A549 (cell line): ENCODE measurements at regions not wholly inside any gene's neighbourhood (a gene's known extent, or its start where the extent isn't known, plus 50 kb on each side); places are given as distances from the start of the nearest gene placed in this dataset.

Source experiments
- ATAC-seq, 2 experiments: fragments of 200-7000 bp in 1 of 2; fragments of >200 bp in 1 of 2; cut with Nextera tagmentation in 1 of 2; cut with Tn5 transposase in 1 of 2; 3 replicates each; pipeline versions ENCODE4 v1.8.0 to v1.9.1; 2018 to 2020; ENCODE audit warnings: mild to moderate bottlenecking in 1 of 2, moderate library complexity in 1 of 2
- CTCF ChIA-PET: fragments of 300-600 bp; sonication (Branson Sonifier 250); formaldehyde crosslinking; extraction: SDS; loops from one replicate; lab custom pipeline; 2021; ENCODE audit warnings: antibody characterized with exemption, inconsistent platforms; lab: Yijun Ruan, JAX
- POLR2A ChIA-PET: fragments of 350-600 bp; formaldehyde crosslinking; extraction: SDS; loops from one replicate; lab custom pipeline; 2021; ENCODE audit warnings: antibody characterized with exemption, inconsistent platforms; lab: Yijun Ruan, JAX
- DNase-seq, 2 experiments: peaks; one replicate each; pipeline versions ENCODE4 v3.0.0 to v3.0.0-alpha.2; 2011 to 2016; ENCODE audit warnings: low read depth in 1 of 2, low spot score in 1 of 2
- FAIRE-seq: peaks from 2 replicates; lab custom pipeline; 2011; peaks lifted over from hg19 to GRCh38; lab: Jason Lieb, UNC
- H3K27ac ChIP-seq, 2 experiments: fragments of >200 bp; sonication (Bioruptor Twin); formaldehyde crosslinking; 3 replicates each; pipeline ENCODE4 v1.5.1; 2016 to 2017
- H3K4me1 ChIP-seq: fragments of >200 bp; sonication (Bioruptor Twin); formaldehyde crosslinking; 3 replicates; pipeline ENCODE4 v1.6.1; 2016
- H3K4me2 ChIP-seq: fragments of >200 bp; sonication (Bioruptor Twin); formaldehyde crosslinking; 3 replicates; pipeline ENCODE4 v1.6.1; 2016
- H3K4me3 ChIP-seq: fragments of >200 bp; sonication (Bioruptor Twin); formaldehyde crosslinking; 3 replicates; pipeline ENCODE4 v1.5.1; 2016
- H3K9me3 ChIP-seq: fragments of >200 bp; sonication (Bioruptor Twin); formaldehyde crosslinking; 3 replicates; pipeline ENCODE4 v1.6.1; 2016
- BHLHE40 ChIP-seq: IDR thresholded peaks from 2 replicates; pipeline ENCODE4 v1.6.1; 2012; ENCODE audit warnings: low read depth, low read length, inconsistent platforms
- CEBPB ChIP-seq, 2 experiments: fragments of >200 bp in 1 of 2; sonication (Bioruptor Twin) in 1 of 2; formaldehyde crosslinking in 1 of 2; IDR thresholded peaks; 2 replicates each; pipeline ENCODE4 v1.6.1; 2012 to 2016
- CHD2 ChIP-seq: fragments of 150-350 bp; IDR thresholded peaks from 2 replicates; pipeline ENCODE4 v1.6.1; 2014; ENCODE audit warnings: low read length; ENCODE audit not compliant: partially characterized antibody
- EHF ChIP-seq: fragments of 250-450 bp; sonication (Bioruptor Pico); IDR thresholded peaks from 2 replicates; pipeline ENCODE4 v1.5.0; 2020; ENCODE audit warnings: mild to moderate bottlenecking
- EHMT2 ChIP-seq: fragments of 200-600 bp; sonication (generic); IDR thresholded peaks from 2 replicates; pipeline ENCODE4 v1.6.1; 2016; ENCODE audit warnings: antibody characterized with exemption, low read depth, mild to moderate bottlenecking, moderate library complexity
- ESRRA ChIP-seq: fragments of 150-350 bp; IDR thresholded peaks from 2 replicates; pipeline ENCODE4 v1.6.1; 2014; ENCODE audit warnings: mild to moderate bottlenecking, low read length, borderline replicate concordance
- FOXS1 ChIP-seq: fragments of 250-450 bp; sonication (Bioruptor Pico); IDR thresholded peaks from 2 replicates; pipeline ENCODE4 v1.5.0; 2020; ENCODE audit warnings: mild to moderate bottlenecking, moderate library complexity
- GATA3 ChIP-seq: IDR thresholded peaks from 2 replicates; pipeline ENCODE4 v1.6.1; 2012; ENCODE audit warnings: borderline replicate concordance
- HDAC2 ChIP-seq: fragments of 200-600 bp; sonication (generic); IDR thresholded peaks from 2 replicates; pipeline ENCODE4 v1.6.1; 2016
- HOXB5 ChIP-seq: fragments of 250-450 bp; sonication (Bioruptor Pico); IDR thresholded peaks from 2 replicates; pipeline ENCODE4 v1.5.0; 2020; ENCODE audit warnings: mild to moderate bottlenecking, moderate library complexity
- JUN ChIP-seq, 2 experiments: fragments of >200 bp; sonication (Bioruptor Twin); formaldehyde crosslinking; IDR thresholded peaks; 2 replicates in 1 of 2; 3 replicates in 1 of 2; pipeline ENCODE4 v1.6.1; 2016 to 2017
- JUNB ChIP-seq: fragments of >200 bp; sonication (Bioruptor Twin); formaldehyde crosslinking; IDR thresholded peaks from 2 replicates; pipeline ENCODE4 v1.6.1; 2016
- KDM5A ChIP-seq: fragments of 200-600 bp; sonication (generic); IDR thresholded peaks from 2 replicates; pipeline ENCODE4 v1.6.1; 2016; ENCODE audit warnings: antibody characterized with exemption, mild to moderate bottlenecking
- MAFK ChIP-seq: fragments of 450-650 bp; IDR thresholded peaks from 2 replicates; pipeline ENCODE4 v1.6.1; 2014; ENCODE audit not compliant: partially characterized antibody
- MAZ ChIP-seq: fragments of 150-350 bp; IDR thresholded peaks from 2 replicates; pipeline ENCODE4 v1.6.1; 2014; ENCODE audit warnings: antibody characterized with exemption, low read depth, low read length, borderline replicate concordance
- NFE2L2 ChIP-seq: fragments of 150-350 bp; conservative IDR thresholded peaks from 2 replicates; pipeline ENCODE4 v1.6.1; 2014; ENCODE audit warnings: low read length
- PBX3 ChIP-seq: IDR thresholded peaks from 2 replicates; pipeline ENCODE4 v1.6.1; 2012
- POLR2A ChIP-seq: IDR thresholded peaks from 2 replicates; pipeline ENCODE4 v1.6.1; 2012; ENCODE audit warnings: mild to moderate bottlenecking, low read length
- POLR2AphosphoS2 ChIP-seq: conservative IDR thresholded peaks from 2 replicates; pipeline ENCODE4 v1.6.1; 2012; ENCODE audit warnings: low read length, improper control_type of control experiment, inconsistent platforms
- RAD21 ChIP-seq, 2 experiments: fragments of >200 bp in 1 of 2; sonication (Bioruptor Twin) in 1 of 2; formaldehyde crosslinking in 1 of 2; IDR thresholded peaks in 1 of 2; conservative IDR thresholded peaks in 1 of 2; 2 replicates in 1 of 2; 3 replicates in 1 of 2; pipeline ENCODE4 v1.6.1; 2012 to 2018; ENCODE audit warnings: inconsistent platforms in 1 of 2
- RCOR1 ChIP-seq: fragments of 150-350 bp; IDR thresholded peaks from 2 replicates; pipeline ENCODE4 v1.6.1; 2014; ENCODE audit warnings: antibody characterized with exemption, low read length, low read depth
- REST ChIP-seq: fragments of 200-600 bp; sonication (generic); IDR thresholded peaks from 2 replicates; pipeline ENCODE4 v1.6.1; 2016; ENCODE audit warnings: antibody characterized with exemption, mild to moderate bottlenecking, moderate library complexity
- SREBF2 ChIP-seq: fragments of 450-650 bp; IDR thresholded peaks from 2 replicates; pipeline ENCODE4 v1.6.1; 2014; ENCODE audit warnings: mild to moderate bottlenecking, moderate library complexity
- TFCP2L1 ChIP-seq: fragments of 250-450 bp; sonication (Bioruptor Pico); IDR thresholded peaks from 2 replicates; pipeline ENCODE4 v1.5.0; 2021; ENCODE audit warnings: mild to moderate bottlenecking
- TP53 ChIP-seq: fragments of 250-450 bp; sonication (Bioruptor Pico); IDR thresholded peaks from 2 replicates; pipeline ENCODE4 v1.5.0; 2021; ENCODE audit warnings: mild to moderate bottlenecking, moderate library complexity
- ZFP36 ChIP-seq: fragments of 450-650 bp; IDR thresholded peaks from 2 replicates; pipeline ENCODE4 v1.6.1; 2014; ENCODE audit warnings: borderline replicate concordance; ENCODE audit not compliant: partially characterized antibody
- ZSCAN20 ChIP-seq: fragments of 250-450 bp; sonication (Bioruptor Pico); IDR thresholded peaks from 2 replicates; pipeline ENCODE4 v1.8.0; 2022; ENCODE audit warnings: mild to moderate bottlenecking, moderate library complexity
- WGBS: methylation state at CpG from one replicate; pipeline ENCODE4 v1.1.6; 2017; ENCODE audit errors: missing lambda C conversion rate; 5-methylcytosine and 5-hydroxymethylcytosine counted together
- TF ChIP-seq, protein P1 (sequence below): fragments of 250-450 bp; sonication (Bioruptor Pico); IDR thresholded peaks from 2 replicates; pipeline ENCODE4 v1.5.0; 2020; ENCODE audit warnings: low read depth, mild to moderate bottlenecking, moderate library complexity
- TF ChIP-seq, protein P2 (sequence below): fragments of >200 bp; sonication (Bioruptor Twin); formaldehyde crosslinking; IDR thresholded peaks from 3 replicates; pipeline ENCODE4 v1.5.1; 2016
- TF ChIP-seq, protein P3 (sequence below): fragments of >200 bp; sonication (Bioruptor Twin); formaldehyde crosslinking; IDR thresholded peaks from 3 replicates; pipeline ENCODE4 v1.6.1; 2016

GRCh38 chr14:87121716-87122115 is 871.3 kb downstream of the GALC start:
- ATAC-seq (no peak), DNase-seq (no peak), FAIRE-seq (no peak)
- no peaks in the 10 kb centered on the region for H3K4me1 ChIP-seq
- no peak overlapping the region for H3K4me3 ChIP-seq
- 2% methylated on average over 2 of the region's 2 CpGs for WGBS
- H3K4me2 ChIP-seq: no peak overlapping the region
- ChIA-PET CTCF (no interaction called here), POLR2A (no interaction called here)
- no peak for TF ChIP-seq RCOR1
- TF ChIP-seq, protein P1, sequence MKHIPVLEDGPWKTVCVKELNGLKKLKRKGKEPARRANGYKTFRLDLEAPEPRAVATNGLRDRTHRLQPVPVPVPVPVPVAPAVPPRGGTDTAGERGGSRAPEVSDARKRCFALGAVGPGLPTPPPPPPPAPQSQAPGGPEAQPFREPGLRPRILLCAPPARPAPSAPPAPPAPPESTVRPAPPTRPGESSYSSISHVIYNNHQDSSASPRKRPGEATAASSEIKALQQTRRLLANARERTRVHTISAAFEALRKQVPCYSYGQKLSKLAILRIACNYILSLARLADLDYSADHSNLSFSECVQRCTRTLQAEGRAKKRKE: no peak
- TF ChIP-seq FOXS1 (CRISPR knock-in tag): no peak
- TF ChIP-seq POLR2A: no peak
- TF ChIP-seq ZFP36: no peak
- TF ChIP-seq KDM5A: no peak
- TF ChIP-seq REST: no peak
- TF ChIP-seq JUNB: no peak
- TF ChIP-seq, protein P2, sequence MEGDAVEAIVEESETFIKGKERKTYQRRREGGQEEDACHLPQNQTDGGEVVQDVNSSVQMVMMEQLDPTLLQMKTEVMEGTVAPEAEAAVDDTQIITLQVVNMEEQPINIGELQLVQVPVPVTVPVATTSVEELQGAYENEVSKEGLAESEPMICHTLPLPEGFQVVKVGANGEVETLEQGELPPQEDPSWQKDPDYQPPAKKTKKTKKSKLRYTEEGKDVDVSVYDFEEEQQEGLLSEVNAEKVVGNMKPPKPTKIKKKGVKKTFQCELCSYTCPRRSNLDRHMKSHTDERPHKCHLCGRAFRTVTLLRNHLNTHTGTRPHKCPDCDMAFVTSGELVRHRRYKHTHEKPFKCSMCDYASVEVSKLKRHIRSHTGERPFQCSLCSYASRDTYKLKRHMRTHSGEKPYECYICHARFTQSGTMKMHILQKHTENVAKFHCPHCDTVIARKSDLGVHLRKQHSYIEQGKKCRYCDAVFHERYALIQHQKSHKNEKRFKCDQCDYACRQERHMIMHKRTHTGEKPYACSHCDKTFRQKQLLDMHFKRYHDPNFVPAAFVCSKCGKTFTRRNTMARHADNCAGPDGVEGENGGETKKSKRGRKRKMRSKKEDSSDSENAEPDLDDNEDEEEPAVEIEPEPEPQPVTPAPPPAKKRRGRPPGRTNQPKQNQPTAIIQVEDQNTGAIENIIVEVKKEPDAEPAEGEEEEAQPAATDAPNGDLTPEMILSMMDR: no peak
- TF ChIP-seq BHLHE40: no peak
- TF ChIP-seq TP53 (CRISPR knock-in tag): no peak
- TF ChIP-seq SREBF2: no peak
- no peak for TF ChIP-seq NFE2L2
- no peak for TF ChIP-seq MAFK
- TF ChIP-seq EHMT2: no peak
- TF ChIP-seq CHD2: no peak
- no peaks in the 10 kb centered on the region for H3K9me3 ChIP-seq
- no peak overlapping the region for H3K27ac ChIP-seq

GRCh38 chr14:87115234-87115633 is 877.7 kb downstream of the GALC start:
- no peak overlapping the region for H3K27ac ChIP-seq
- no peaks in the 10 kb centered on the region for H3K4me1 ChIP-seq
- no peak for FAIRE-seq
- ChIA-PET POLR2A (no interaction called here), CTCF (interaction anchor here (0.6 kb wide), 2 partner anchors 37 to 234 kb away, joined by 3 read pairs; no protein-coding TSS in a partner anchor)
- 6% methylated on average over 1 of the region's 1 CpG for WGBS
- DNase-seq: no peak
- H3K4me3 ChIP-seq: no peak overlapping the region
- H3K9me3 ChIP-seq: no peaks in the 10 kb centered on the region
- ATAC-seq: no peak
- H3K4me2 ChIP-seq: no peak overlapping the region
- TF ChIP-seq CEBPB (IDR thresholded peaks at IDR 0.05): no peak
- TF ChIP-seq HOXB5: no peak
- no peak for TF ChIP-seq MAZ
- no peak for TF ChIP-seq TFCP2L1
- TF ChIP-seq RCOR1: no peak
- TF ChIP-seq GATA3: no peak
- TF ChIP-seq TP53 (CRISPR knock-in tag): no peak
- no peak for TF ChIP-seq RAD21 (conservative IDR thresholded peaks at IDR 0.05 in 1 of 2, IDR thresholded peaks at IDR 0.05 in 1 of 2)
- no peak for TF ChIP-seq PBX3
- no peak for TF ChIP-seq ESRRA
- no peak for TF ChIP-seq JUN (IDR thresholded peaks at IDR 0.05)
- TF ChIP-seq HDAC2: no peak
- TF ChIP-seq ZSCAN20 (CRISPR knock-in tag): no peak
- no peak for TF ChIP-seq EHF (CRISPR knock-in tag)
- TF ChIP-seq POLR2AphosphoS2: no peak
- TF ChIP-seq, protein P3, sequence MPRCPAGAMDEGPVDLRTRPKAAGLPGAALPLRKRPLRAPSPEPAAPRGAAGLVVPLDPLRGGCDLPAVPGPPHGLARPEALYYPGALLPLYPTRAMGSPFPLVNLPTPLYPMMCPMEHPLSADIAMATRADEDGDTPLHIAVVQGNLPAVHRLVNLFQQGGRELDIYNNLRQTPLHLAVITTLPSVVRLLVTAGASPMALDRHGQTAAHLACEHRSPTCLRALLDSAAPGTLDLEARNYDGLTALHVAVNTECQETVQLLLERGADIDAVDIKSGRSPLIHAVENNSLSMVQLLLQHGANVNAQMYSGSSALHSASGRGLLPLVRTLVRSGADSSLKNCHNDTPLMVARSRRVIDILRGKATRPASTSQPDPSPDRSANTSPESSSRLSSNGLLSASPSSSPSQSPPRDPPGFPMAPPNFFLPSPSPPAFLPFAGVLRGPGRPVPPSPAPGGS: no peak
